ENCODE measurements at regions not wholly inside any gene's neighbourhood (a gene's known extent, or its start where the extent isn't known, plus 50 kb on each side); places are given as distances from the start of the nearest gene placed in this dataset.

GRCh38 chr6:113050010-113050858 is 703.1 kb downstream of the RFPL4B start:
- no peak for FAIRE-seq
- CTCF ChIA-PET, result no interaction called here

GRCh38 chr6:113050979-113051378 is 703.8 kb downstream of the RFPL4B start:
- Histone ChIP-seq H3K9me3 (no peaks in the 10 kb centered on the region), H3K27ac (no peak overlapping the region), H3K4me3 (no peak overlapping the region), H3K4me2 (no peak overlapping the region), H3K4me1 (peaks cover 6% of the 10 kb centered on the region; the same call in 1 of the 3 replicates)
- TF ChIP-seq ESRRA (IDR thresholded peaks at IDR 0.05; ENCODE audit: borderline replicate concordance, low read length), result no peak
- TF ChIP-seq ZNF302 (CRISPR knock-in tag; IDR thresholded peaks at IDR 0.05), result no peak
- no peak for TF ChIP-seq CHD4 (IDR thresholded peaks at IDR 0.05; ENCODE audit: borderline replicate concordance)
- TF ChIP-seq ATOH8 (CRISPR knock-in tag; IDR thresholded peaks at IDR 0.05; ENCODE audit: low read depth), result no peak
- no peak for TF ChIP-seq HES2 (IDR thresholded peaks at IDR 0.05)
- no peak for TF ChIP-seq FOSL2 (IDR thresholded peaks at IDR 0.05)
- no peak for TF ChIP-seq FOSL2 (CRISPR knock-in tag; IDR thresholded peaks at IDR 0.05)
- TF ChIP-seq EP300 (IDR thresholded peaks at IDR 0.05), result no peak
- no peak for ATAC-seq
- FAIRE-seq, result no peak
- POLR2A ChIA-PET, result no interaction called here
- 79% methylated on average over 5 of the region's 5 CpGs for WGBS (ENCODE audit: missing lambda C conversion rate)
- DNase-seq (ENCODE audit: low read depth in 1 of 2, low spot score in 1 of 2), result no peak
- CTCF ChIA-PET, result no interaction called here

More at GRCh38 chr6:113050010-113050858, 703.1 kb downstream of the RFPL4B start:
- no peaks in the 10 kb centered on the region for H3K9me3 ChIP-seq
- peaks cover 6% of the 10 kb centered on the region; the same call in 1 of the 3 replicates for H3K4me1 ChIP-seq
- H3K4me3 ChIP-seq, result no peak overlapping the region
- POLR2A ChIA-PET, result no interaction called here
- ATAC-seq, result no peak
- TF ChIP-seq POLR2AphosphoS2 (conservative IDR thresholded peaks at IDR 0.05; ENCODE audit: low read length) (no peak), HEYL (CRISPR knock-in tag; IDR thresholded peaks at IDR 0.05) (no peak), CBX8 (IDR thresholded peaks at IDR 0.05) (no peak), SMC3 (IDR thresholded peaks at IDR 0.05) (no peak), POLR2A (IDR thresholded peaks at IDR 0.05; ENCODE audit: low read length) (no peak), NPAS2 (CRISPR knock-in tag; IDR thresholded peaks at IDR 0.05; ENCODE audit: borderline replicate concordance) (no peak), CHD4 (IDR thresholded peaks at IDR 0.05; ENCODE audit: borderline replicate concordance) (no peak), USF2 (IDR thresholded peaks at IDR 0.05) (no peak), ZFP36 (IDR thresholded peaks at IDR 0.05; ENCODE audit: borderline replicate concordance, partially characterized antibody) (no peak), BCL3 (IDR thresholded peaks at IDR 0.05) (no peak), RARB (CRISPR knock-in tag; IDR thresholded peaks at IDR 0.05) (no peak), JUNB (IDR thresholded peaks at IDR 0.05) (no peak), MAZ (IDR thresholded peaks at IDR 0.05; ENCODE audit: borderline replicate concordance, low read depth, low read length) (no peak), EHMT2 (IDR thresholded peaks at IDR 0.05; ENCODE audit: low read depth) (no peak), HOXB13 (CRISPR knock-in tag; IDR thresholded peaks at IDR 0.05; ENCODE audit: low read depth) (no peak), EP300 (IDR thresholded peaks at IDR 0.05) (no peak), RCOR1 (IDR thresholded peaks at IDR 0.05; ENCODE audit: low read depth, low read length) (no peak), MAFK (IDR thresholded peaks at IDR 0.05; ENCODE audit: partially characterized antibody) (no peak), TP53 (CRISPR knock-in tag; IDR thresholded peaks at IDR 0.05) (no peak)
- H3K27ac ChIP-seq, result no peak overlapping the region
- DNase-seq (ENCODE audit: low read depth in 1 of 2, low spot score in 1 of 2), result no peak
- 0 out of 3 replicates have a peak overlapping the region, but pooled peaks have one; percentile 29 for H3K4me2 ChIP-seq
- WGBS (ENCODE audit: missing lambda C conversion rate), result 48% methylated on average over 6 of the region's 6 CpGs

Data from A549 (cell line).